Left colon (tissue), 2 donors: ENCODE measurements at regions not wholly inside any gene's neighbourhood (a gene's known extent, or its start where the extent isn't known, plus 50 kb on each side); places are given as distances from the start of the nearest gene placed in this dataset.
A peak's percentile ranks its signal among the peaks of the same experiment; 100 is the strongest.

Experiments used
- ATAC-seq: fragments of 200-7000 bp; cut with Tn5 transposase; one replicate; pipeline ENCODE4 v1.9.1; 2020; ENCODE audit warnings: mild to moderate bottlenecking, moderate library complexity
- DNase-seq, 2 donors: peaks; one replicate each; pipeline ENCODE4 v3.0.0-alpha.2; 2020
- intact Hi-C, 2 donors: fragments of 100-400 bp; cut with DNase I in 1 of 2; cut with micrococcal nuclease in 1 of 2; formaldehyde crosslinking; loops; one replicate each; pipeline versions ENCODE4 v1.11.2 to v1.14.0; 2022; cut with DNase I, micrococcal nuclease
- donor health status: DM: no; HTN: no; CAD: no.
- donor health status: DM: yes; HTN: yes; CAD: no.

DNA sequence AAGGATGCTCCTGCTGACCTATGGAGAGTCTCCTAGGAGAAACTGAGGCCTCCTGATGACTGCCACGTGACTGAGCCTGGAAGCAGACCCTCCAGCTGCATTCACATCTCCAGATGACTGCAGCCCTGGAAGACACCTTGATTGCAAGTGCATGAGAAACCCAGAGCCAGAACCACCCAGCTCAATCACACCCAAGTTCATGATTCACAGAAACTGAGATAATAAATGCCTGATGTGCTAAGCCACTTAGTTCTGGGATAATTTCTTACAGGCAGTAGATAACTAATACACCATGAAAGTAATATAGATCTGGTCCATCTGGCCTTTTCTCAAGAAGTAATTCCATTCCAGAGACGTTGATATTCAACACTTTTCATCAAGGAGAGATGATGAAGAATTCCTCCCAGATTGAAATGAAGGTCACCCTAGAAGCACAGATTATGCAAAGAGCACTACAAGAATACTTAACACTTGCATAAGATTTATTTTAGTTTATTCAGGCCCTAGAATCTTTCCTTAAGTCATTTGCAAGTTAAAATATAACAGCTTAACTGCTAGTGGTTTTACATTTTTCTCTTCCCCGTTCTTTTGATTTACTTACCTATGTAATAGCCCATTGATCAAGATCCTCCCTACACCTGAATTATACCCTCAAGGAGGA lies 208.2 kb upstream of the INHBA start:
- ATAC-seq (no peak), DNase-seq (no peak)
- intact Hi-C loops, result no loop called here

DNA sequence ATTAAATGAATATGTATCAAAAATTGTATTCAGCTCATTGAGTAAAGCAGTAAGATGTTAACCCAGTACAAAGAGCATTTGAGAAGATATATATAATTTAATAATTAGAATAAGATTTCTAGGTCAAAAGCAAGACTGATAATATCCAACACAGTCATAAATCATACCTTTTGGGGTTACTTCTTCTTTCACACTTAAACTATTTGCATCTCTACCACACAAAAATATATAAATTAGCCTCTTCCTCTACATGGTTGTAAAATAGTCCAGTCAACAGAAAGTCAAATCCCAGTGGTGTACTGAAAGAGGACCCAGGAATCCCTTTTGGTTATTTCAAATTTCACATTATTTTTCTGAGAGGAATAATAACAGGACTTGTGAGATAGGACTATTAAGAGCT lies 204.6 kb upstream of the INHBA start:
- intact Hi-C loops, result no loop called here
- ATAC-seq (no peak), DNase-seq (no peak)

DNA sequence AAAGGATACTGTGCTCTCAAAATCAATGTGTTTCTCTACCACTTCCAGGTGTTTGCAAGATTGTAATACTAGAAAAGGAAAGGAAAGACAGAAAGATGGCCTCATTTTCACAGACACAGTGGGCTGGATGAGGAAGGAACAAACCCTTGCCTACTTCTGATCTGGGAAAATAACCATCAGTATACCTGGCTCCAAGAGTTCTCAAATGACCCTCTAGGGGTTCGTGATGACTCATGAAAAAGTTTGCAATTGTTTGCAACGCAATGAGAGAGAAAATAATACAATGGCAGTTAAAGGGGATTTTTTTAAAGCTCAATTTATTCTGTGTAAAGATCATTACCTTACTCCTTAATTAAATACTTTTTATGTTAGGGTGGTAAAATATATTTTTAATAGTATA lies 197.6 kb upstream of the INHBA start:
- no peak for ATAC-seq
- intact Hi-C loops, result no loop called here
- no peak for DNase-seq

DNA sequence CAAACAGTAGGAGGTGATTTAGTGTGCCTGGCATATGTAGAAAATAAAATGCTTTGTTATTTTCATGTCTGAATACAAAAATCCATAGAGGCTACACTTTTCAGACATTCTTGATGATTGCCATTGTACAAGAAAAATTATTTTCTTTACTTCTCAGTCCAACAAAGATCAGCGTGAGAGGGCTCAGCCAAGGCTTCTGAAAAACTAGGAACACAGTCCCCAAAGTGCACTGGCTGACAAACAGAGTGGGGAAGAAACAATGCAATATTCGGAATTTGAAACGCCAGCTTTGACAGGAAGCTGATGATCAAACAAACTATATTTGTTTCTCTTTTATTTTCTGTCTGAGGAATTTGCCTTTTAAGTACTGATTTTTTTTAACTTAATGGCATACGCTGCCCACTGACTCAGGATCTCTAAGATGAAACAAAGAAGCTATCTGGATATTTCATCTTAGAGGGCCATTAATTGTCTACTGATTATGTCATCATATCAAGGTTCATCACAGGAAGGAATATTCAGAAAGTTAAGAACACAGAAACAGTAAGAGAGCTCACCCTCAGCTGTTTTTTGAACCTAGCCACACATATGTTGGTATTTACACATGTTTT lies 197.0 kb upstream of the INHBA start:
- intact Hi-C loops, result no loop called here
- ATAC-seq, result no peak
- no peak for DNase-seq

DNA sequence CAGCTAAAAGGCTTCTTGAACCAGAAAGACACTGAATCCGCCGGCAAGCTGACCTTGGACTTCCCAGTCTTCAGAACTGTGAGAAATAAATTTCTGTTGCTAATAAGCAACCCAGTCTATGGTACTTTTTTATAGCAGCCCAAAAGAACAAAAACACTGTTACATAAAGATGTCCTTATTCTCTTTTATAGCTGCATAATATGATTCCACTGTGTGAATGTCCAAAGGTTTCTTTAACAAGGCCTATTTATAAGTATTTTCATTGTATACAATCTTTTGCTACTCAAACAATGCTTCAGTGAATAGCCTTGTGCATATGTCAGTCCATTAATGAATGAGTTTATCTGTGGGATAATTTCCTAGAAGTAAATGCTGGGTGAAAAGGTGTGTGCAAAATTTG lies 190.8 kb upstream of the INHBA start:
- intact Hi-C loops, result no loop called here
- ATAC-seq (peak; percentile 85), DNase-seq (no peak)

DNA sequence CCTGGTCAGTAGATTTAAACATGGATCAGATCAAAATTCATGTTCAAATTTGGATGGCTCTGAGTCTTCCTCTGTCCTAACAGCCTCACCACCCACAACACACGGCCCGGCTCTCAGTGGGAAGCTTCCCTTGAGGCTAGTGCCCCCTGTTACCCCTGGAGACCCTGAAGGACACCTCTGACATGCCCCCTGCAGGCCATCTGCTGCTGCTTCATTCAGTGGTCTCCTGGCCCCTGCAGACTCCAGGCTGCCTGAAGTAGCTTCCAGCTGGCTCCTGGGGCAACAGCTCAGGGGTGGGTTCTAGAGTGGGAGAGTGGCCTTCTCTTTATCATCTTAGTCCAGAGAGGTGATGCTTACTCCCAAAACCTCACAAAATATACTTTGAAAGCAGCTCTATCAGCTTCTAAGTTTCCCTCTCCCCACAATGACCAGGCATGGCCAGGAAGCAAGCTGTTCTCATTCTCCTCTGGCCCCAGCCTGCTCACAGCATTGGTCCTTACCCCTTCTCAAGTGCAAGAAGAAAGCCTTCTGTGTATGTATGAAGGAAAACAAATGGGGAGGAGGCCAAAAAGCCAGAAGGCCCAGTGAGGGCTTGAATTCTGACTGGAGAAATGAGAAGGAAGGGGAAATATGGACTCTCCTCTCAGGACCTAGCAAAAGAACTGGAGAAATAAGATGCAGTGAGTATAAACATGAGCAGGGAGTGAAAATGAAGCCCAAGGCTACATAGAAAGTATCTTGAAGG lies 189.6 kb upstream of the INHBA start:
- DNase-seq (no peak), ATAC-seq (no peak)
- intact Hi-C loops, result no loop called here

DNA sequence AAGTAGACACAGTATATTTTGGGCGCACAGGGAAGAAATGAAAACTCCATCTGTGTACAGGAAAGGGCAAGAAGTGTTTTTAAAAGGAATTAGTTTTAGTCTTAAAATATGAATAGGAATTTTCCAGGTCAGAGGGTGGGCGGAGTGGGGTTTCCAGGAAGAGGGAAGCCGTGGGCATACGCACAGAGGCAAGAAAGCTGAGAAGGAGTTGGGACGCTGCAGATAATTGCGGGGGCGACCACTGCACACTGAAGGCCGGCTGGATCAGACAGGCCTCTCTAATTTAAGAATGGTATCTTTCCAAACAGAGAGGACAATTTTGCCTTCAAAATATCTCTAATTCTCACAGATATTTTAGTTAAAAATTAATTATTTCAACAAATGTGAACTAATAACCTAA lies 189.1 kb upstream of the INHBA start:
- ATAC-seq (no peak), DNase-seq (no peak)
- intact Hi-C loops, result no loop called here

DNA sequence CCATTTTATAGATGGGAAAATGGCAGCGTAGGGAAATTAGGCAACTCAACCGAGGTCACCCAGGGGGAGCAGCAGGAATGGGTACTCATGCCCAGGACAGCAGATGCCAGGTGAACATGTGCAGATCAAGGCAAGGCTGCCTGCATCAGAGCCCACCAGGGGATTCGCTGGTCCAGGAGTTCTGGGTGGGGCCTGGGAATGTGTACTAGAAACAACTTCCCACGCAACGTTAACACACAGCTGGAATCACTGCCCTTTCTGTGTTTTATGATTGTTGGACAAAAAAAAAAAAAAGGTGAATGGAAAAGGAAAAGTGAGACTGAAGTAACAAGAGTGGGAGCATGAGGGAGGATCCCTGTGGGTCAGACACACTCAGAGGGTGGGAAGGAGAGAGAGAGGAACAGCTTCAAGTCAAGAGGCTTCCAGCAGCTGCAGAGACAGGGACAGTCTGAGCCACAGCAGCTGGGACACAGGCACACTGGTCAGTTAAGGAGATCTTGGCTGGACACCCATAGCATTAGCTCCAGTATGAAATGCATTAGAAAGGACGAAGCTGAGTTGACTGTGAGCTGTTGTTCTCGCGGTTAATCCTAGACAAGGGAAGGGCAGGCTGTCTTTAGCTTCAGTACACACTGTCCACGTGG lies 187.9 kb upstream of the INHBA start:
- intact Hi-C loops, result no loop called here
- no peak for ATAC-seq
- no peak for DNase-seq

DNA sequence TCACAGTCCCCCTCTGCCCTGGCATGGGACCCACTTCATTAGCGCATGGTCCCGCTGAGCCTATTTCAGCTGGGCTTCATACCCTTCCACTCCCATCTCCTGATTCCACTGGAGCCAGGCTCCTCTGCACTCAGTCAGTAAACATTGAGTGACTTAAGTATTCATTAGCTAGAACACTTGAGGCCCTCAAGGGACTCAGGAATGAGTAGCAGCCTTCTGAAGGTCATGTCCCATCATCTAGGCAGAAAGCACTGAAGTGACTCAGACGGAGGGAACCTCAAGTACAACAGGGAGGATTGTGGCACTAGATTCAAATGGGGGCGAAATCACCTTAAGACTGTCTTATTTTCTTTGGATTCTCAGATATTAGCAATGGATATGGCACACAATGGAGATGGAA lies 186.6 kb upstream of the INHBA start:
- ATAC-seq (no peak), DNase-seq (no peak)
- intact Hi-C loops, result no loop called here

DNA sequence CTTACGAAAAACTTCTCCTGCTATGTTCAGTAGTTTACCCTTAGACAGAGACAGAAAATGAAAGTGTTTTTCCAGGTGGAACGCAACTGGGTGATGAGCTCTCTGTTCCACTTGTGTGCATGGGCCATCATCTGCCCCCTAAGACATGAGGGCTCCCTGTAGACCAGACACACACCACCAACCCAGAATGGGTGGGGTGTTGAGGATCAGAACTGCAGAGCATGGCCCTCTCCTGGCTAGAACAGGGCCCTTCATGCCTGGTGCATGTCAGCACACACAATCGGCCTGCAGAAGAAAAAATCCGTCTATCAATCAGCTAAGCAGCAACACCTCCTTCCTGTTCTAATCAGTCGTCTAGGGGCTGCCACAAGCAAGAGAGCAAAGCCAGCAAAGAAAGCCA lies 186.2 kb upstream of the INHBA start:
- DNase-seq, result no peak
- no peak for ATAC-seq
- intact Hi-C loops, result no loop called here

DNA sequence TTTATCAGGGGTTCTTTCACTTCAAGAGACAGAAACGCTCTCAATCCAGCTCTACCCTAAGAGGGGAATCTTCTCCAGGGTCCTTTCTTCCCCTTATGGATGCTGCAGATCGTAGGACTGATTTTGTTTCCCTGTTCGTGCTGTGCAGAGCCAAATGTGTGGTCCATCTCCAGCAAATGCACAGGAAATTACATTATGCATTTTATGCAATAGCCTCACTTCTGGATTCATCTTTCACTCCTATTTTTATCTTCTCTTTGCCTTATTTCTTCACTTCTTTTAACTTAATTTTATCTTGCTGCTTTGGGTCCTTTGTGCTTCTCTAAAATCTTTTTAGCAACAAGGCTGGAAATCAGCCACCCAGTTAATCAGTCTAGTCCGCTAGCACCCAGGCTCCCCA lies 184.5 kb upstream of the INHBA start:
- ATAC-seq (no peak), DNase-seq (no peak)
- intact Hi-C loops, result no loop called here

DNA sequence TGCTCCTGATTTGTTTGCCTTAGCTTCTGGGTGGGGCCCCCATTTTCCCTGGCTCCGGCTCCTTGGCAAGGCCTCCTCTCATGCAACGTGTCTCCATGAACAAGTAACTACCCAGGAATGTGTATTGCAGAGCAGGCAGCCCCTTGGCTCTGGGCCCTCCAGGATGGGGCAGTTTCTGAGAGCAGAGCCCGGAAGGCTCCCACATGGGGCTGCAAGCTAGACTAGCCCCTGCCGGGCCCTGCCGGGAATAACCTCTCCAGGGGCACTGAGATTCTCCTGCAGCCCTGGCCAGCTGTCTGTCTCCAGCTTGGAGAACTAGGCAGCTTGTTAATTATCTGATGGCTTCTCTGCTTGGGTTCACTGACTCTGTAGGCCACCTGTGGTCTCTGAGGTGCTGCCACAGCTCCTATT lies 184.0 kb upstream of the INHBA start:
- DNase-seq, result peak; percentile 59 to 72
- ATAC-seq, result peak; percentile 87
- intact Hi-C loops, result no loop called here

DNA sequence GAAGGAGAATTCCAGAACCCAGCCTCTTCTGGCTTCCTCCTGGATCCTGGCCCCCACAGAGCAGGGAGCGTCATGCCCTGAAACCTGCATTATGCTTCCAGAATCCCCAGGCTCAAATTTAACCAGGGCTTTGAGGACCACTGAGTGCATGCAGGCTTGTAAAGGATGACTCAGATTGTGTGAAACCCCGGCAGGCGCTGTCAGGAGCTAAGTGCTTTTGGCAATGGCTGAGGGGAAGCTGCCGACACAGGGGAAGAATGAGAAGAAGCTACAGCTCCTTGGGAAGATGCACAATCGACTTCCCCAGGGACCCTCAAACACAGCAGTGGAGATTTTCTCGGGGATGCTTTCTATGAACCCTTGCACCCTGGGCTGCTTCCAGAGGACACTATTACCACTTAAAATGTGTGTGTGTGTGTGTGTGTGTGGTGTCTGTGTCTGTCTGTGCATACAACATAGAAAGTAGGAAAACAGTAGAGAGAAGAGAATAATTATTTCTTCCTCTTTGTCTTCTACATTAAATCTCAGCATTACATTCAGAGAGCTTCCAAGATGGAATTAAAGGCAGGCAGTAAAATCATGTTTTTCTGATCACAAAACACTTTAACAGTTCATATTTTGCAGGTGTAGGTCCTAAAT lies 183.5 kb upstream of the INHBA start:
- intact Hi-C loops, result no loop called here
- peak; percentile 45 to 49 for DNase-seq
- peak; percentile 30 for ATAC-seq

DNA sequence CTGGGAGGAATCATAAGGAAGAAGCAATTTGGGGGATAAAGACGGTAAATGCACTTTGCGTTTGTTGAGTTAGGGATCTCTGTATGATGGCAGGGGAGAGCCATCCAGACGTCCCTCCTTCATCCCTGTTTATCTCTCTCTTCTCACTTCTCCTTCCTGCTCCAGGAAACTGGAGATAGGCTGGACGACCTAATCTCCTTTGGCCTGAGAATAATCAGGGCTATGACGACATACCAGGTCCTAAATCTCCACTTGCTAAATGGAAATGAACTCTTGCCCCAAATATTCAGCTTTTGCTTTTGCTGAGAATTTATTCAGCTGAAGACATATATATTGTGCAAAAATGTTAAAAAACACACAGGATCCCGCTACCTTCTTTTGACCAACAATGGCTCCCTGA lies 182.9 kb upstream of the INHBA start:
- intact Hi-C loops, result no loop called here
- ATAC-seq, result no peak
- DNase-seq, result no peak

DNA sequence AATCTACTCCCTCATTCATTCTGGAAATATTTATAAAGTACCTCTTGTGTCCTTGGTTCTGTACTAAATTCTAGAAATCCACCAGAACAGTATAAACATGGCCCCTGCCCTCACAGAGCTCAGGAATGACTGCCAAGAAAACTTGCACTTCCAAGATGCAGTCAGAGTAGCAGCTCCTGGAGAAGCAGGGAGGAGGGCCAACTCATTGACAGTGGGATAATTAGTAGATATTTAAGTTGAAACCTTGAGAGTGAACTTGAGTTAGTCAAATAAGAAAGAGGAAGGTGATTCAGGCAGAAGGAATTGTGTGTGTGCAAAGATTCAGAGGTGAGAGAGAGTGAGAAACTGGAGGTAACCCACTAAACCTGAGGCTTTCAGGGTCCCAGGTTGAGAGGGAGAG lies 182.2 kb upstream of the INHBA start:
- no peak for DNase-seq
- no peak for ATAC-seq
- intact Hi-C loops, result no loop called here

DNA sequence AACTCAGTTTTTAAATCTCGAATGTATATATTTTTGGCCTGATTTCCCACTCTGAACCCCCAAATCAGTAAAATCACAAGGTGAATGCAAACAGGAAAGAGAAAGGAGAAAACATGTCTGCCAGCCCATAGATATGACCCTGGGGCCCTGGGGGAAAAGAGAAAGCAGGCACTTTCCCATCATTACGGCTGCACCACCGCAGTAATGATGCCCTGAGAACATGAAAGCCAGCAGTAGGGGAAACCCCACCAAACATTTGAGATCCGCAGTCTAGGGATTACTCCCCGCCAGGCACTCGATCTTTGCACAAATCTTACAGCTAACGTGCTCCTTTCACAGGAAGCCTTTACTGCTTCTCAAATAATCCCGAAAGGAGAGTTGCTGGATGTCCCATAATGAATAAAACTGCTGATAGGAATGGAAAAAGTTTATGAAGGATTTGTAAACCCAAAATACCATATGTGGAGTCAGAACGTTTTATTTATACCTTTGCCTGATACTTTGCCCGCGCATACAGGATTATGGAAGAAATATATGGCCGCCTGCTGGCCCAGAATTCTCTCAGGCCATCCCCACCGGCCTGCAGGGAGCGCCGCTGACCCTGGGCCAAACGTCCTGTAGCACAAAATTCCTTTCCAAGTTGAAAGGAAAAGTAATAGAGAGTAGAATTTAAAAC lies 180.0 kb upstream of the INHBA start:
- ATAC-seq, result no peak
- intact Hi-C loops, result no loop called here
- DNase-seq, result no peak

DNA sequence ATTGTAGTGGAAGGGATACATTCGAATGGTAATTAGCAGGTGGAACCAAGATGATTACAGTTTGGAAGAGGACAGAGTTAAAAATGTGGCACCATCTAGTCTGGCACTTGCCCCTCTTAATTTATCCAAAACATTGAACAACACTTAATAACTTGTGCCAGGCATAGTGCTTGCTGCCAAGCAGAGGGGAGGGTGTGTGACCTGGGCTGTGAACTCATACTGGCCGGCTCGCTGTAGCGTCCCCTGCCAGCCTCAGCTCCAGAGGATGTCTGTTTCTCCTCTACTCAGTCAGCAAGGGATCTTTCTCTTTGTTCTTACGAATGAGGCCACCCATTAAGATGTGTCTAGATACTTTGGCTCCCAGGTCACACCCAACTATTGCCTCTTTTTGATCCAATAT lies 179.4 kb upstream of the INHBA start:
- intact Hi-C loops, result no loop called here
- DNase-seq, result no peak
- no peak for ATAC-seq

DNA sequence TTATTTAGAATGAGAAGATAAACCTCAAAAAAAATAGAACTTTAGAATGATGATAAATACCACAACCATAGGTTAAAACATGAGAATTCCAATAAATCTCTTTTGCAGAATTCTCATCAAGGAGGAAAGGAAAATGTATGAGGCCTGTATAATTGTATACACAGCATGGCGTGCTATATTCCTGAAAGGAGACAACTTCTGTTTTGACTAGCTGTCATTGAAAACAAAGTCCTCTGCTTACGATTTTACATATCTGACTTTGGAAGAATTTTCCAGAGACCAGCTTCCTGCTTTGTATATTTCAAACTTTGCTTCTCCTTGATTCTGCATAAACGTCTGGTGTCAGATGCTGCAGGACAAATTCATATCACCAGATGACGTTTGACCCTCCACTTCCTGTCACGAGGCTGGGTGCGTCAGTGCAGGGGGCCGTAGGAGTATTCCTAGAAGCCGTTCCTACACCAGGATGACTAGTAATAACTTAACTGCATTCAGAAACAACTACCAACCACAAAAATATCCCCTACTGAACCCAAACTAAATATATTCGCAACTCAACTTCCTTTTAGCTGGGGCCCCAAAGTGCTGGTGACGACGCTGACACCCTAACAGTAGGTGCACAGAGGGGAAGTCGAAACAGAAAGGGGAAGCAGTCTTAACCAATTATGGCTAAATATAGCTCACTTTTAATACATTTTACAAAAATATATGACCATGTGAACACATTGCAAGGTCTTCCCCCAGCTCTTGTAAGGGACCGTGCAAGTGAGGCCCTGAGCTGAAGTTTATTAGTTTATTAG lies 178.6 kb upstream of the INHBA start:
- intact Hi-C loops, result no loop called here
- DNase-seq (peak; percentile 33 to 45), ATAC-seq (peak; percentile 39)
